Adrenal gland (tissue), 9 donors: ENCODE measurements at regions not wholly inside any gene's neighbourhood (a gene's known extent, or its start where the extent isn't known, plus 50 kb on each side); places are given as distances from the start of the nearest gene placed in this dataset.

Experiments used
- DNase-seq, 7 donors: peaks; one replicate each; pipeline ENCODE4 v3.0.0-alpha.2; 2019 to 2020
- H3K27ac ChIP-seq, 5 donors: fragments of 200-600 bp; sonication (generic) in 4 of 5; 1 replicate in 3 of 5; 2 replicates in 2 of 5; pipeline versions ENCODE4 v1.5.1 to v1.8.0; 2016 to 2020; ENCODE audit warnings: mild to moderate bottlenecking in 1 of 5
- H3K27me3 ChIP-seq: fragments of 200-600 bp; 2 replicates; pipeline ENCODE4 v1.8.0; 2021
- H3K36me3 ChIP-seq, 2 donors: fragments of 200-600 bp; replicated peaks in 1 of 2; 1 replicate in 1 of 2; 2 replicates in 1 of 2; pipeline versions ENCODE4 v1.5.1 to v1.8.0; 2018 to 2022
- H3K4me1 ChIP-seq, 2 donors: fragments of 200-600 bp; replicated peaks in 1 of 2; 1 replicate in 1 of 2; 2 replicates in 1 of 2; pipeline versions ENCODE4 v1.5.1 to v1.8.0; 2018 to 2021
- H3K4me3 ChIP-seq, 4 donors: fragments of 200-600 bp; sonication (generic) in 3 of 4; one replicate each; pipeline ENCODE4 v1.5.1; 2016 to 2018
- H3K9me3 ChIP-seq, 3 donors: fragments of 200-600 bp; sonication (generic) in 1 of 3; replicated peaks in 1 of 3; 1 replicate in 2 of 3; 2 replicates in 1 of 3; pipeline versions ENCODE4 v1.5.1 to v1.8.0; 2016 to 2021
- POLR2A ChIP-seq, 2 donors: fragments of 450-650 bp; IDR thresholded peaks; one replicate each; pipeline ENCODE4 v1.6.1; 2017; ENCODE audit warnings: antibody characterized with exemption in 2 of 2, mild to moderate bottlenecking in 2 of 2, moderate library complexity in 1 of 2
- WGBS, 4 donors: extraction: QIAGEN DNeasy Blood & Tissue Kit in 2 of 4; methylation state at CpG; one replicate each; pipeline versions ENCODE4 v1.1.5 to v1.1.7; 2013 to 2017; 5-methylcytosine and 5-hydroxymethylcytosine counted together
- intact Hi-C, 2 donors: fragments of 100-400 bp; cut with DNase I; formaldehyde crosslinking; loops; one replicate each; pipeline versions ENCODE4 v1.14.1 to v1.15.0; 2022 to 2023
- TF ChIP-seq, protein P1 (sequence below), 6 experiments: fragments of 450-650 bp in 4 of 6; fragments of 200-600 bp in 2 of 6; sonication (generic) in 1 of 6; IDR thresholded peaks; 1 replicate in 5 of 6; 2 replicates in 1 of 6; pipeline versions ENCODE4 v1.5.1 to v1.8.0; 2016 to 2021; ENCODE audit warnings: antibody characterized with exemption in 6 of 6, mild to moderate bottlenecking in 2 of 6, moderate library complexity in 1 of 6
- donor health status: healthy with polysubstance abuse.
- donor health status: Bipolar disorder and iron deficiency.
- donor health status: DM: yes; HTN: yes; CAD: no.
- donor health status: DM: no; HTN: no; CAD: no.
- donor health status: DM: no; HTN: no; CAD: no.

DNA sequence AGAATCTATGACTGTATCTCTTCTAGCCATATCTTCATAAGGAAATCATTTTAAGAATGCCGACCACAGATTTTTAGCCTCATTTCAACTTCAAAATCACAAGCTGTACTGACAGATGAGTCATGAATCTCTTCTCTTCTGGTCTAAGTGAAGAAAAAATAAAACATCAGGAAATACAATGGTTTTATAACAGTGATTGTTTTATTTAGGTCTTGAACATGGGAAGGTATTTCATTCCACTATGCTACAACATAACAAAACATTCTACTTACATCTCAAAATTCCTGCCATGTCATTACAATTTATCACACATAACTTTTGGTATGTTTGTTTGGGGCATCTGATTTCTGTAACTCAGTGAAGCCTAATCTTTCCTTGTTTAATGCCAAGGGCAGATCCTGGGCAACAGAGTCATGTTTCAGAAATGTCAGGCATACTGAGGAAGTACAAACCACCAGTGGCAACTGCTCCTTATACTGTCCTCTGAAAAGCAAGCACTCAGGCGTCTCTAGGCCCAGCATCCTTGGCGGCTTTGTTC lies 325.0 kb downstream of the PDHA2 start:
- WGBS, 4 donors: 43 to 57% (median 47%) methylated on average over 3 of the region's 3 CpGs
- H3K36me3 ChIP-seq: no peaks in the 10 kb centered on the region
- H3K9me3 ChIP-seq: no peaks in the 10 kb centered on the region
- TF ChIP-seq, protein P1, sequence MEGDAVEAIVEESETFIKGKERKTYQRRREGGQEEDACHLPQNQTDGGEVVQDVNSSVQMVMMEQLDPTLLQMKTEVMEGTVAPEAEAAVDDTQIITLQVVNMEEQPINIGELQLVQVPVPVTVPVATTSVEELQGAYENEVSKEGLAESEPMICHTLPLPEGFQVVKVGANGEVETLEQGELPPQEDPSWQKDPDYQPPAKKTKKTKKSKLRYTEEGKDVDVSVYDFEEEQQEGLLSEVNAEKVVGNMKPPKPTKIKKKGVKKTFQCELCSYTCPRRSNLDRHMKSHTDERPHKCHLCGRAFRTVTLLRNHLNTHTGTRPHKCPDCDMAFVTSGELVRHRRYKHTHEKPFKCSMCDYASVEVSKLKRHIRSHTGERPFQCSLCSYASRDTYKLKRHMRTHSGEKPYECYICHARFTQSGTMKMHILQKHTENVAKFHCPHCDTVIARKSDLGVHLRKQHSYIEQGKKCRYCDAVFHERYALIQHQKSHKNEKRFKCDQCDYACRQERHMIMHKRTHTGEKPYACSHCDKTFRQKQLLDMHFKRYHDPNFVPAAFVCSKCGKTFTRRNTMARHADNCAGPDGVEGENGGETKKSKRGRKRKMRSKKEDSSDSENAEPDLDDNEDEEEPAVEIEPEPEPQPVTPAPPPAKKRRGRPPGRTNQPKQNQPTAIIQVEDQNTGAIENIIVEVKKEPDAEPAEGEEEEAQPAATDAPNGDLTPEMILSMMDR (IDR thresholded peaks at IDR 0.05): no peak
- no peak for TF ChIP-seq POLR2A (IDR thresholded peaks at IDR 0.05)
- no peaks in the 10 kb centered on the region for H3K27me3 ChIP-seq
- H3K4me3 ChIP-seq: no peak overlapping the region
- intact Hi-C loops: no loop called here
- DNase-seq: peak; percentile 19 to 61 (median 26)
- H3K27ac ChIP-seq: peak overlapping the region in 4 of 5 donors; percentile 5 to 61 (median 19)
- peaks cover 0 to 5% of the 10 kb centered on the region in 2 donors for H3K4me1 ChIP-seq

DNA sequence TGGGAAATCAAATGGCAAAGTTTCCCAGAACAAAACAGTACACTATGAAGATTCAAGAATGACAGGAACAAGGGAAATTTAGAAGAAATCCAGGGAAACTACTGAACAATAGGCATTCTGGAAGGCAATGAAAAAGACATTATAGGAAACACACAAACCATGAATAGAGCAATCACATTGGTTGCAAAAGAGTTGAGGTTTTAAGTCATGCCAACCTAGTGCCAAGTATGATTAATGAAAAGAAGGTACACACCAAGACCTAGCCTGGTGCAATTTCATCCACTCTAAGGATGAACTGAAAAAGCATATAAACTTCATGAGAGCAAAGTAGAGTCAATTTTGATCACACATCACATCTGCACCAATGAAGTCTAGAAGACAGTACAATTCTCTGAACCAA lies 326.9 kb downstream of the PDHA2 start:
- DNase-seq: no peak
- Histone ChIP-seq H3K4me1 (peaks cover 0 to 5% of the 10 kb centered on the region in 2 donors), H3K27me3 (no peaks in the 10 kb centered on the region), H3K27ac (no peak overlapping the region), H3K4me3 (no peak overlapping the region), H3K36me3 (no peaks in the 10 kb centered on the region), H3K9me3 (no peaks in the 10 kb centered on the region)
- intact Hi-C loops: no loop called here
- TF ChIP-seq, protein P1 (IDR thresholded peaks at IDR 0.05): no peak
- TF ChIP-seq POLR2A (IDR thresholded peaks at IDR 0.05): no peak

DNA sequence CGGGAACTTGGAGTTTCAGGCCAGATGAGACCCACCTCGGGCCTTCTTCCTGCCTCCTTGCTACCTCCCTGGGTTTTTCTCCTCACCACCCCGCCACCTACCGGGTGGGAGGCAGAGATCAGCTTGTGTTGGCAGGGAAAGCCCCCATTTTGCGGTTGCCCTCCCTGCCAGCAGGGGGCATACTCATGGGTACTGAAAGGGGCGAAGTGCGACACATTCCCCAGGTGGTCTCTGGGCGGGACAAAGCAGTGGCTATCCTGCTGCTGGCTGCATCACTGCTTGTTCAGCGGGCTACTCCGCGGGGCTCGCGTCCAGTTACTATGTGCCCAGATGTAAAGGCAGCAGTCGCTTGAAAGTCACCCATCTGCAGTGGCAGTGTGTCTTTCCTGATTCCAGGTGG lies 330.3 kb downstream of the PDHA2 start:
- H3K36me3 ChIP-seq: no peaks in the 10 kb centered on the region
- H3K27ac ChIP-seq: no peak overlapping the region
- intact Hi-C loops: no loop called here
- WGBS, 4 donors: 84 to 99% (median 97%) methylated on average over 9 to 14 of the region's 14 CpGs
- H3K4me3 ChIP-seq: no peak overlapping the region
- no peaks in the 10 kb centered on the region for H3K27me3 ChIP-seq
- H3K4me1 ChIP-seq: no peaks in the 10 kb centered on the region
- no peak for DNase-seq
- no peak for TF ChIP-seq POLR2A (IDR thresholded peaks at IDR 0.05)
- TF ChIP-seq, protein P1 (IDR thresholded peaks at IDR 0.05): no peak
- no peaks in the 10 kb centered on the region for H3K9me3 ChIP-seq

DNA sequence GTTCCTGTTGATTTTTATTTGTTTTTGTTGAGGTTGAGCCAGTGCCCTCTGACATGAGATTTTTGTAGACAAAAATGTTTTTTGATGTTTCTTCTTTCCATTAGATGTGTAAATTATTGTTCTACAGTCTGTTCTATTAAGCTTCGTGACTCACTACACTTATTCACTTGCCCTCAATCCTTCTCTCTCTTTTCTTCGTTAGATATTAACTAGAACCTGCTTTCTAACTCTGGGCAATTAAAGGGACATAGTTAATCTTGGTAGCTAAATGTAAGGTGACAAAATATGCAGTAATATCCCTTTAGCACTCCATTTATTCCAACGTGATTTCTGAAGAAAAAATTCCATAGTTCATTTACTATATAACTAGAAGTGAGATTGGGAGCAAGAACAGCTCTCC lies 333.9 kb downstream of the PDHA2 start:
- 59 to 75% (median 73%) methylated on average over 3 of the region's 3 CpGs for WGBS, 4 donors
- Histone ChIP-seq H3K36me3 (no peaks in the 10 kb centered on the region), H3K4me1 (no peaks in the 10 kb centered on the region), H3K27ac (no peak overlapping the region), H3K27me3 (no peaks in the 10 kb centered on the region), H3K4me3 (no peak overlapping the region), H3K9me3 (no peaks in the 10 kb centered on the region)
- intact Hi-C loops: no loop called here
- TF ChIP-seq, protein P1 (IDR thresholded peaks at IDR 0.05): no peak
- TF ChIP-seq POLR2A (IDR thresholded peaks at IDR 0.05): no peak
- DNase-seq: no peak
